ENCODE measurements at regions not wholly inside any gene's neighbourhood (a gene's known extent, or its start where the extent isn't known, plus 50 kb on each side); places are given as distances from the start of the nearest gene placed in this dataset.
"Not testable (repeated sequence)": the region's sequence is repeated elsewhere in the genome, so short reads cannot be mapped to it uniquely, and the experiment has no call there.

DNA sequence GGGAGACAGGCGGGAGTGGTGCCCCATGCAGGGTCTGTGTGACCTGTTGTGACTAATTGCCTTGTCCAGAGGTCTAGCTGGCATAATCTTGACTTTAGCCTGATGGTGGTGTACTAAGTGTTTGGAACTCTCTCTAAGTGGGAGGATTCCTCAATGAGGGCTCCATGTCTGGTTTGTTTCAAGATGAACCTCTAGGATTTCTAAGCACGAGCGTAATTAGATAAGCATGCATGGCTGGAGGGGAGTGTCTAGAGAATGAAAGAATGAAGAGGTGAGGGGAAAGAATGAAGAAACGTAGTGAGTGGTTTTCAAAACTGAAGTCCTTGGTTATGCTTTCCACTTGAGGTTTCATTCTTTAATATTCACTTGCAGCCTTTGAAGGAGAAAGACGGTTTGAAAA is 833.2 kb upstream of the GYPC start:
- Histone ChIP-seq H3K27me3 (replicated peaks; ENCODE audit: insufficient read depth, low read length) (no peaks in the 10 kb centered on the region), H3K9me3 (replicated peaks; ENCODE audit: insufficient read depth, low read length) (no peaks in the 10 kb centered on the region), H2AFZ (ENCODE audit: low read length) (no peak overlapping the region), H3K4me1 (ENCODE audit: low read length) (no peaks in the 10 kb centered on the region), H3F3A (ENCODE audit: insufficient read depth, low read length) (no peaks in the 10 kb centered on the region), H3K4me2 (ENCODE audit: low read depth, low read length) (no peak overlapping the region), H3K9ac (ENCODE audit: low read length) (no peak overlapping the region), H3K4me3 (ENCODE audit: low read length) (no peak overlapping the region), H3K79me2 (ENCODE audit: low read length) (no peaks in the 10 kb centered on the region), H3K9me2 (replicated peaks; ENCODE audit: insufficient read depth, low read length) (no peaks in the 10 kb centered on the region), H3K36me3 (replicated peaks; ENCODE audit: insufficient read depth, low read length) (no peaks in the 10 kb centered on the region), H3K27ac (ENCODE audit: low read length) (no peak overlapping the region), H4K20me1 (ENCODE audit: insufficient read depth, low read length) (no peaks in the 10 kb centered on the region)
- no peak for DNase-seq
- TF ChIP-seq, protein P1, sequence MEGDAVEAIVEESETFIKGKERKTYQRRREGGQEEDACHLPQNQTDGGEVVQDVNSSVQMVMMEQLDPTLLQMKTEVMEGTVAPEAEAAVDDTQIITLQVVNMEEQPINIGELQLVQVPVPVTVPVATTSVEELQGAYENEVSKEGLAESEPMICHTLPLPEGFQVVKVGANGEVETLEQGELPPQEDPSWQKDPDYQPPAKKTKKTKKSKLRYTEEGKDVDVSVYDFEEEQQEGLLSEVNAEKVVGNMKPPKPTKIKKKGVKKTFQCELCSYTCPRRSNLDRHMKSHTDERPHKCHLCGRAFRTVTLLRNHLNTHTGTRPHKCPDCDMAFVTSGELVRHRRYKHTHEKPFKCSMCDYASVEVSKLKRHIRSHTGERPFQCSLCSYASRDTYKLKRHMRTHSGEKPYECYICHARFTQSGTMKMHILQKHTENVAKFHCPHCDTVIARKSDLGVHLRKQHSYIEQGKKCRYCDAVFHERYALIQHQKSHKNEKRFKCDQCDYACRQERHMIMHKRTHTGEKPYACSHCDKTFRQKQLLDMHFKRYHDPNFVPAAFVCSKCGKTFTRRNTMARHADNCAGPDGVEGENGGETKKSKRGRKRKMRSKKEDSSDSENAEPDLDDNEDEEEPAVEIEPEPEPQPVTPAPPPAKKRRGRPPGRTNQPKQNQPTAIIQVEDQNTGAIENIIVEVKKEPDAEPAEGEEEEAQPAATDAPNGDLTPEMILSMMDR (IDR thresholded peaks at IDR 0.05; ENCODE audit: low read length) = no peak
- TF ChIP-seq EZH2 (optimal IDR thresholded peaks at IDR 0.05; ENCODE audit: low read depth, low read length) (no peak), EZH2phosphoT487 (IDR thresholded peaks at IDR 0.05; ENCODE audit: low read length) (no peak)

DNA sequence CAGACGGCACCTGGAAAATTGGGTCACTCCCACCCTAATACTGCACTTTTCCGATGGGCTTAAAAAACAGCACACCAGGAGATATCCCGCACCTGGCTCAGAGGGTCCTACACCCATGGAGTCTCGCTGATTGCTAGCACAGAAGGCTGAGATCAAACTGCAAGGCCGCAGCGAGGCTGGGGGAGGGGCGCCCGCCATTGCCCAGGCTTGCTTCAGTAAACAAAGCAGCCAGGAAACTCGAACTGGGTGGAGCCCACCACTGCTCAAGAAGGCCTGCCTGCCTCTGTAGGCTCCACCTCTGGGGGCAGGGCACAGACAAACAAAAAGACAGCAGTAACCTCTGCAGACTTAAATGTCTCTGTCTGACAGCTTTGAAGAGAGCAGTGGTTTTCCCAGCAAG is 830.2 kb upstream of the GYPC start:
- H3K4me2 ChIP-seq (ENCODE audit: low read depth, low read length); H3K9me2 ChIP-seq (replicated peaks; ENCODE audit: insufficient read depth, low read length); DNase-seq: not testable (repeated sequence)

DNA sequence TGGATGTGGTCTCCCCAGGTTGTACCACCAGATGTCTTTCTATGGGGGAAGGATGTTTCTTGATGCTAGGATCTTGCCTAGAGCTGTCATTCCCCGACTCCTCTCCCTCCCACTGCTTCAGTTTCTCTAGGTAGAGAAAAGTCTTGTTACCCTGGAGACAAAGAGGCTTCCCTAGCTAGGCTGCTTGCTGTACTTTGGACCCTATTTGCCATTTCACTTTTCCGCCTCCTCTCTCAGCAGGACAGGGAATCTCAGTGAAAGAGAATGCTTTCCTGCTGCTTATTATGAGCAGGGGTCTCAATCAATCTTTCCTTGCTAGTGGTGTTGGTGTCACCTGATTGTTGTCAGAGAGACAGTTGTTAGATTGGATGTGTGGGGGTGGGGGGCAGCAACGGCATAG is 818.8 kb upstream of the GYPC start:
- H4K20me1 ChIP-seq (ENCODE audit: insufficient read depth, low read length) = no peaks in the 10 kb centered on the region
- no peaks in the 10 kb centered on the region for H3F3A ChIP-seq (ENCODE audit: insufficient read depth, low read length)
- no peaks in the 10 kb centered on the region for H3K79me2 ChIP-seq (ENCODE audit: low read length)
- H3K9me2 ChIP-seq (replicated peaks; ENCODE audit: insufficient read depth, low read length) = no peaks in the 10 kb centered on the region
- H3K4me1 ChIP-seq (ENCODE audit: low read length) = no peaks in the 10 kb centered on the region
- H3K4me2 ChIP-seq (ENCODE audit: low read depth, low read length) = no peak overlapping the region
- H3K27ac ChIP-seq (ENCODE audit: low read length) = no peak overlapping the region
- TF ChIP-seq EZH2 (optimal IDR thresholded peaks at IDR 0.05; ENCODE audit: low read depth, low read length) = no peak
- no peak for TF ChIP-seq EZH2phosphoT487 (IDR thresholded peaks at IDR 0.05; ENCODE audit: low read length)
- TF ChIP-seq, protein P1 (IDR thresholded peaks at IDR 0.05; ENCODE audit: low read length) = no peak
- no peak for DNase-seq
- no peaks in the 10 kb centered on the region for H3K9me3 ChIP-seq (replicated peaks; ENCODE audit: insufficient read depth, low read length)
- H2AFZ ChIP-seq (ENCODE audit: low read length) = no peak overlapping the region
- no peak overlapping the region for H3K4me3 ChIP-seq (ENCODE audit: low read length)
- no peak overlapping the region for H3K9ac ChIP-seq (ENCODE audit: low read length)
- no peaks in the 10 kb centered on the region for H3K36me3 ChIP-seq (replicated peaks; ENCODE audit: insufficient read depth, low read length)
- H3K27me3 ChIP-seq (replicated peaks; ENCODE audit: insufficient read depth, low read length) = no peaks in the 10 kb centered on the region

More for the DNA sequence above, 830.2 kb upstream of the GYPC start:
- not testable (repeated sequence) for H3F3A ChIP-seq (ENCODE audit: insufficient read depth, low read length); H3K4me1 ChIP-seq (ENCODE audit: low read length); H3K79me2 ChIP-seq (ENCODE audit: low read length); H3K4me3 ChIP-seq (ENCODE audit: low read length); H3K27me3 ChIP-seq (replicated peaks; ENCODE audit: insufficient read depth, low read length); H3K36me3 ChIP-seq (replicated peaks; ENCODE audit: insufficient read depth, low read length); H3K9me3 ChIP-seq (replicated peaks; ENCODE audit: insufficient read depth, low read length); H4K20me1 ChIP-seq (ENCODE audit: insufficient read depth, low read length); H2AFZ ChIP-seq (ENCODE audit: low read length); H3K9ac ChIP-seq (ENCODE audit: low read length); H3K27ac ChIP-seq (ENCODE audit: low read length)

DNA sequence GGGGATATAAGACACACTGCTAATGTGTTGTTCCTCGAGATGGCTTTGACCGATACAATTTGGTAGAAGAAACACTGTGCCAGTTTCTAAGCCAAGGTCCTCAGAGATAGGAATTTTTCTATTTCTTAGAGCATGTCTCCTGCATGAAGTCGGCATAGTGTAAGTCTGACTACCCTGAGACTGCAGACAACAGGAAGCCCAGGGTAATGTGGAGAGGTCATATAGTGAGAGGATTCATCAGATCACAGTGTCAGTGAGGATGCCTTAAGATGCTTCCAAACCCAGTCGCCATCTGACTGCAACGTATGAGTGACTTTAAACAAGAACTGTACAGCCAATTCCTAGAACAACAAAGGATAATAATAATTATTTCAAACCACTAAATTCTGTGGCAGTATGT is 818.3 kb upstream of the GYPC start:
- no peaks in the 10 kb centered on the region for H3K27me3 ChIP-seq (replicated peaks; ENCODE audit: insufficient read depth, low read length)
- no peak overlapping the region for H3K27ac ChIP-seq (ENCODE audit: low read length)
- TF ChIP-seq, protein P1 (IDR thresholded peaks at IDR 0.05; ENCODE audit: low read length) = no peak
- no peak for TF ChIP-seq EZH2phosphoT487 (IDR thresholded peaks at IDR 0.05; ENCODE audit: low read length)
- no peak for TF ChIP-seq EZH2 (optimal IDR thresholded peaks at IDR 0.05; ENCODE audit: low read depth, low read length)

More for the DNA sequence above, 818.3 kb upstream of the GYPC start:
- Histone ChIP-seq H2AFZ (ENCODE audit: low read length) (no peak overlapping the region), H3K4me3 (ENCODE audit: low read length) (no peak overlapping the region), H3K36me3 (replicated peaks; ENCODE audit: insufficient read depth, low read length) (no peaks in the 10 kb centered on the region), H3K79me2 (ENCODE audit: low read length) (no peaks in the 10 kb centered on the region), H4K20me1 (ENCODE audit: insufficient read depth, low read length) (no peaks in the 10 kb centered on the region), H3K4me2 (ENCODE audit: low read depth, low read length) (no peak overlapping the region), H3F3A (ENCODE audit: insufficient read depth, low read length) (no peaks in the 10 kb centered on the region), H3K9me3 (replicated peaks; ENCODE audit: insufficient read depth, low read length) (no peaks in the 10 kb centered on the region), H3K9me2 (replicated peaks; ENCODE audit: insufficient read depth, low read length) (no peaks in the 10 kb centered on the region), H3K4me1 (ENCODE audit: low read length) (no peaks in the 10 kb centered on the region), H3K9ac (ENCODE audit: low read length) (no peak overlapping the region)
- DNase-seq = no peak
